ENCODE measurements at regions not wholly inside any gene's neighbourhood (a gene's known extent, or its start where the extent isn't known, plus 50 kb on each side); places are given as distances from the start of the nearest gene placed in this dataset.
"Not testable (repeated sequence)": the region's sequence is repeated elsewhere in the genome, so short reads cannot be mapped to it uniquely, and the experiment has no call there.

- peaks cover 0 to 15% (median 0%) of the 10 kb centered on the region in 4 donors for H3K9me3 ChIP-seq
- no peaks in the 10 kb centered on the region for H3K4me1 ChIP-seq
- TF ChIP-seq CTCF (IDR thresholded peaks at IDR 0.05) (no peak), POLR2A (IDR thresholded peaks at IDR 0.05) (no peak)
- no peaks in the 10 kb centered on the region for H3K27me3 ChIP-seq
- H3K4me3 ChIP-seq = no peak overlapping the region
- H3K27ac ChIP-seq = no peak overlapping the region
- no peaks in the 10 kb centered on the region for H3K36me3 ChIP-seq
- DNase-seq = no peak
These were observed 227.7 kb upstream of the ZEB2 start for GRCh38 chr2:144747571-144747970.

- H3K4me3 ChIP-seq = no peak overlapping the region
- H3K27me3 ChIP-seq = no peaks in the 10 kb centered on the region
- no peaks in the 10 kb centered on the region for H3K4me1 ChIP-seq
- DNase-seq = no peak
- peaks cover 0 to 15% (median 0%) of the 10 kb centered on the region in 4 donors for H3K9me3 ChIP-seq
- TF ChIP-seq POLR2A (IDR thresholded peaks at IDR 0.05) (no peak), CTCF (IDR thresholded peaks at IDR 0.05) (no peak)
- H3K36me3 ChIP-seq = no peaks in the 10 kb centered on the region
- H3K27ac ChIP-seq = no peak overlapping the region
These were observed 225.5 kb upstream of the ZEB2 start for GRCh38 chr2:144745424-144745823.

GRCh38 chr2:144738749-144739148, 218.8 kb upstream of the ZEB2 start:
- H3K36me3 ChIP-seq = no peaks in the 10 kb centered on the region

GRCh38 chr2:144730711-144731110, 210.8 kb upstream of the ZEB2 start:
- Histone ChIP-seq H3K36me3 (no peaks in the 10 kb centered on the region), H3K4me3 (no peak overlapping the region), H3K9me3 (no peaks in the 10 kb centered on the region), H3K4me1 (no peaks in the 10 kb centered on the region), H3K27me3 (no peaks in the 10 kb centered on the region), H3K27ac (no peak overlapping the region)
- no peak for DNase-seq
- TF ChIP-seq CTCF (IDR thresholded peaks at IDR 0.05) = no peak
- TF ChIP-seq POLR2A (IDR thresholded peaks at IDR 0.05) = no peak

More at GRCh38 chr2:144738749-144739148, 218.8 kb upstream of the ZEB2 start:
- DNase-seq = no peak
- TF ChIP-seq CTCF (IDR thresholded peaks at IDR 0.05) (no peak), POLR2A (IDR thresholded peaks at IDR 0.05) (no peak)
- H3K27me3 ChIP-seq = no peaks in the 10 kb centered on the region
- H3K27ac ChIP-seq = no peak overlapping the region
- H3K4me1 ChIP-seq = no peaks in the 10 kb centered on the region
- no peaks in the 10 kb centered on the region for H3K9me3 ChIP-seq
- no peak overlapping the region for H3K4me3 ChIP-seq

- H3K36me3 ChIP-seq, H3K9me3 ChIP-seq, DNase-seq, H3K27ac ChIP-seq, H3K27me3 ChIP-seq, H3K4me3 ChIP-seq, H3K4me1 ChIP-seq: not testable (repeated sequence)
These were observed 204.5 kb upstream of the ZEB2 start for GRCh38 chr2:144724460-144724859.

- Histone ChIP-seq H3K36me3 (no peaks in the 10 kb centered on the region), H3K9me3 (no peaks in the 10 kb centered on the region), H3K27me3 (no peaks in the 10 kb centered on the region), H3K4me1 (no peaks in the 10 kb centered on the region), H3K4me3 (no peak overlapping the region), H3K27ac (no peak overlapping the region)
- DNase-seq = no peak
- TF ChIP-seq POLR2A (IDR thresholded peaks at IDR 0.05) = no peak
These were observed 198.5 kb upstream of the ZEB2 start for GRCh38 chr2:144718376-144718775.

- Histone ChIP-seq H3K27me3 (no peaks in the 10 kb centered on the region), H3K27ac (no peak overlapping the region), H3K4me1 (no peaks in the 10 kb centered on the region), H3K36me3 (no peaks in the 10 kb centered on the region), H3K9me3 (no peaks in the 10 kb centered on the region), H3K4me3 (no peak overlapping the region)
- TF ChIP-seq POLR2A (IDR thresholded peaks at IDR 0.05) (no peak), CTCF (IDR thresholded peaks at IDR 0.05) (no peak)
- DNase-seq = no peak
These were observed 196.1 kb upstream of the ZEB2 start for GRCh38 chr2:144715992-144716391.

Measured in Peyer's patch (tissue), 4 donors.